Prostate gland (tissue), 2 donors: ENCODE measurements at regions not wholly inside any gene's neighbourhood (a gene's known extent, or its start where the extent isn't known, plus 50 kb on each side); places are given as distances from the start of the nearest gene placed in this dataset.

Source experiments
- CTCF ChIP-seq, 4 experiments: fragments of 200-600 bp in 2 of 4; fragments of 450-650 bp in 2 of 4; sonication (generic) in 2 of 4; IDR thresholded peaks; 1 replicate in 3 of 4; 2 replicates in 1 of 4; pipeline ENCODE4 v1.5.1; 2016 to 2019; ENCODE audit warnings: antibody characterized with exemption in 4 of 4, mild to moderate bottlenecking in 2 of 4, moderate library complexity in 2 of 4
- POLR2AphosphoS5 ChIP-seq: sonication (generic); formaldehyde crosslinking; IDR thresholded peaks from one replicate; pipeline ENCODE4 v1.6.1; 2017; ENCODE audit warnings: antibody characterized with exemption

GRCh38 chr4:180823108-180823507 lies 1420.1 kb upstream of the TENM3 start:
- TF ChIP-seq CTCF (IDR thresholded peaks at IDR 0.05) (no peak), POLR2AphosphoS5 (no peak)
